Activated CD8-positive, alpha-beta memory T cell treated with anti-CD3 and anti-CD28 coated beads, Interleukin-2, amount 50 U/mL, for 24 hours (primary cell): ENCODE measurements at regions not wholly inside any gene's neighbourhood (a gene's known extent, or its start where the extent isn't known, plus 50 kb on each side); places are given as distances from the start of the nearest gene placed in this dataset.
"Not testable (repeated sequence)": the region's sequence is repeated elsewhere in the genome, so short reads cannot be mapped to it uniquely, and the experiment has no call there.

ENCODE experiments used
- DNase-seq: peaks from one replicate; pipeline ENCODE4 v3.0.0-alpha.2; 2020; ENCODE audit errors: extremely low read depth

GRCh38 chr9:30944741-30945280 lies 1439.6 kb upstream of the ACO1 start:
- no peak for DNase-seq

- DNase-seq = no peak
Measured at GRCh38 chr9:30964332-30964731, 1420.1 kb upstream of the ACO1 start.

- no peak for DNase-seq
Measured at GRCh38 chr9:30967476-30967875, 1417.0 kb upstream of the ACO1 start.

- DNase-seq = no peak
Measured at GRCh38 chr9:30970186-30970585, 1414.3 kb upstream of the ACO1 start.

- no peak for DNase-seq
Measured at GRCh38 chr9:30970812-30971211, 1413.6 kb upstream of the ACO1 start.

- DNase-seq = no peak
Measured at GRCh38 chr9:30972654-30973053, 1411.8 kb upstream of the ACO1 start.

- no peak for DNase-seq
Measured at GRCh38 chr9:30977965-30978364, 1406.5 kb upstream of the ACO1 start.

- DNase-seq = no peak
Measured at GRCh38 chr9:30982301-30982700, 1402.1 kb upstream of the ACO1 start.

GRCh38 chr9:30995956-30996738 lies 1388.3 kb upstream of the ACO1 start:
- no peak for DNase-seq

GRCh38 chr9:30996761-30997160 lies 1387.7 kb upstream of the ACO1 start:
- DNase-seq = no peak

- DNase-seq = no peak
Measured at GRCh38 chr9:30997291-30997690, 1387.2 kb upstream of the ACO1 start.

- no peak for DNase-seq
Measured at GRCh38 chr9:31005086-31005665, 1379.3 kb upstream of the ACO1 start.

GRCh38 chr9:31013371-31013770 lies 1371.1 kb upstream of the ACO1 start:
- no peak for DNase-seq

GRCh38 chr9:31023847-31024246 lies 1360.6 kb upstream of the ACO1 start:
- DNase-seq = no peak

GRCh38 chr9:31027678-31028077 lies 1356.8 kb upstream of the ACO1 start:
- no peak for DNase-seq

GRCh38 chr9:31028137-31028536 lies 1356.3 kb upstream of the ACO1 start:
- DNase-seq = no peak

GRCh38 chr9:31030741-31031202 lies 1353.7 kb upstream of the ACO1 start:
- no peak for DNase-seq

- no peak for DNase-seq
Measured at GRCh38 chr9:31032206-31032605, 1352.2 kb upstream of the ACO1 start.

- DNase-seq = no peak
Measured at GRCh38 chr9:31034311-31034710, 1350.1 kb upstream of the ACO1 start.

- DNase-seq = no peak
Measured at GRCh38 chr9:31040564-31040963, 1343.9 kb upstream of the ACO1 start.

GRCh38 chr9:31045810-31046209 lies 1338.6 kb upstream of the ACO1 start:
- DNase-seq = no peak

GRCh38 chr9:31061592-31061991 lies 1322.9 kb upstream of the ACO1 start:
- DNase-seq = not testable (repeated sequence)

- no peak for DNase-seq
Measured at GRCh38 chr9:31065691-31066090, 1318.8 kb upstream of the ACO1 start.
